8988T (cell line): ENCODE measurements at regions not wholly inside any gene's neighbourhood (a gene's known extent, or its start where the extent isn't known, plus 50 kb on each side); places are given as distances from the start of the nearest gene placed in this dataset.

Experiments used
- DNase-seq: peaks from one replicate; pipeline ENCODE4 v3.0.0; 2011

- DNase-seq = no peak
These were observed 181.2 kb downstream of the FOXA2 start for GRCh38 chr20:22403022-22403631.

GRCh38 chr20:22402550-22402949 lies 181.8 kb downstream of the FOXA2 start:
- no peak for DNase-seq

GRCh38 chr20:22400440-22400839 lies 183.9 kb downstream of the FOXA2 start:
- DNase-seq = no peak

- DNase-seq = no peak
These were observed 189.8 kb downstream of the FOXA2 start for GRCh38 chr20:22394583-22394982.

DNA sequence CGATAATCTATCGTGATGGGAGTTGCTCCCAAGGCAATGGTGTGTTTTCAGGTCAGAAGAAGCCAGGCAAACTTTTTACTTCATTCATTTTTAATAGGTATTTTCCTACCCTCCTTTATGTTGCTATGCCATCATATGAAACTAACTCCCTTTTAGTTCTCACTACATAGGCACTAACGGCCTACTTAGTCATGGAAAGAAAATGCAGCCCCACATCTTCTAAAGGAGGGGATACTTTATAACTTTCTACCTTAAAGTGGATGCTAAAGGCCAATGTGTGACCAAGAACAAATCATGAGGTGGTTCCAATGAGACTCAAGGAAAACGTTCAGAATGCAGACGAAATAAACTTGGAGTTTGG lies 193.8 kb downstream of the FOXA2 start:
- DNase-seq = no peak

- DNase-seq = no peak
These were observed 194.4 kb downstream of the FOXA2 start for GRCh38 chr20:22389836-22390542.

- no peak for DNase-seq
These were observed 196.9 kb downstream of the FOXA2 start for GRCh38 chr20:22387452-22387851.

- no peak for DNase-seq
These were observed 198.1 kb downstream of the FOXA2 start for GRCh38 chr20:22386306-22386623.

DNA sequence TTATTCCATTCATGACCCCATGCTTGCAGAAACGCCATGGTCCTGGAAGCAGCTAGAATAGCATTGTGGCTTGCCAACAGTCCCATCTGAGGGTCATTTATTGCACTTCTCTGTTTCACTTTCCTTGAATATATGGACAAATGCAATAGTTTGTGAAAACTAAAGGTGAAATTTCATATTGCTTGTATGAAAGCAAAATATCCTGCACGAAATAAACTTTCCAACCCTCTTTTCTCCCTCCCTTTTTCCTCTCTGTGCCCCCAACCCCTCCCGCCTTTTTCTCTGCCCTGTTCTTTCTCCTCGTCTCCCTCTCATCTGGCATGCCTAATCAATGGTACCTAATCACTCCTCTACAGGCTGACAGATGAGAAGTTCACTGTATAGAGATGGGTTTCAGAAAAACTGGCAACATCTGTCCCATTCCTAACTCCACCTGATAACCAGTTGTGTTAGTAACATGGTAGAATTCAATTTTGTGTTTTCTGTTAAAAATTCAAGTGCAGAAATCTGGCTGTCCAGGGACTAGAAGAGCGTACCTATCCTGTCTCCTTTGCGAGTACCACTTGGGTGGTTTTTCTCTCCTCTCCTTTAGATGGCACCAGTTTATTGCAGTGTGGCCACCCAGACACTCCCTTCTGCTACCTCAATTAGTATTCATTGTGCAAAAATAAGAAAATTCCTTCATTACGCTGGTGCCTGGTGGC lies 198.6 kb downstream of the FOXA2 start:
- DNase-seq = no peak

DNA sequence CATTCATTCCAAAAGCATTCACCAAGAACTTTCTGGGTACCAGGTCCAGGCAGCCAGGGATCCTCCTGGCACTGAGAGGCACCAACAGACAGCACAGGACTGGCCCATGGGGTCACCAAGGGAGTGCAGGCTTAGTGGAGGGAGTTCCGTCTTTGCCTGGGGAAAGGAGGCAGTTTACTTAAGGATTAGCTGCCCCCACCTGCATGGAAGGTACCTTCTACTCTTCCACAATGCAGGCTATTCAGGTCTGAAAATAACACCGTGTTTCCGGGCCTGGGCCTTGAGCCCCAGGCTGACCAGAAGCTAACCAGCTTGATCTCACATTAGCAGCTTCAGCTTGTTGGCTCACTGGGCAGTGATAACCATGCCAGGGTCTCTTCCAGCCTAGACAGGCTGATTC lies 199.4 kb downstream of the FOXA2 start:
- DNase-seq = no peak

GRCh38 chr20:22383156-22383555 lies 201.2 kb downstream of the FOXA2 start:
- DNase-seq = no peak

- DNase-seq = no peak
These were observed 201.6 kb downstream of the FOXA2 start for GRCh38 chr20:22382742-22383141.

- DNase-seq = no peak
These were observed 202.5 kb downstream of the FOXA2 start for GRCh38 chr20:22381812-22382416.

GRCh38 chr20:22379472-22379871 lies 204.9 kb downstream of the FOXA2 start:
- DNase-seq = no peak

DNA sequence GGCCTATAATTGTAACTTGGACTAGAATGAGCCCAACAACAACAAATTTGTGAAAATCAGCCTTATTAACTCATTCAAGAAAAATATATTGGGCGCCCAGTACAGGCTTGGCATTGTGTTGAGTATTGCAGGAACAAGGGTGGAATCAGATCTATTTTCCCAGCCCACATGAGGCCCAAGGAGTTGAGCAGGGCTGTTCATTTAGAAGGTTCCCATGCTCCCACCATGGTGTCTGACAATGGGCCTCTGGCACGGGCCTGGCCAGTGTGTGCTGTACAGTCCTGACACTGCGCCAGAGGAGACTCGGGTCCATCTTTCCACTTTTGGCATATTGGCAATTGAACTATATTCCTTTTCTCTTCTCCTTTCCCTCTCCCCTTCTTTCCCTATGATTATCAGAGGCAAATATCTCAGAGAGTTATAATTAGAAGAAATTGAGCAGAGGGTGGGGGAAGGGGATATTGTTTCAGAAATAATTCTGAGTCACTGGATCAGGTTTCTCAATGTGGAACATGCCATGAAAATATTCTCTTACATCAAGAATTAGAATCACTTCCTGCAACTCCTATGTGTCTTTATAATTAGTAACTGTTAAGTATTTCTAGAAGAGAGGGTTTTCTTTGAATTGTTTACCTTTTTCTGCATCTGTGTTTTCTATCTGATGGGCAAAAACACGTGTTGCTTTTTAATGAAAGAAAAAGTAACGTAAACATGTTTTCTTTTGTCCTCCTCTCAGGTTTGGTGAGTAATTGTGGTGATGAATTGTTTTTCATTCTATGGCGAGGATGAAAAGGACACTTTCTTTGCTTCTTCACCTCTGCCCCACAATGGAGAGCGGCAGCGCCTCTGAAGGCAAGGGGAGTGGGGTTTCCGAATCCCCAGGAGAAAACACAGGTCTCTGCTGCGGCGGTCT lies 209.4 kb downstream of the FOXA2 start:
- no peak for DNase-seq

GRCh38 chr20:22374066-22374465 lies 210.3 kb downstream of the FOXA2 start:
- no peak for DNase-seq

GRCh38 chr20:22373164-22373895 lies 211.0 kb downstream of the FOXA2 start:
- no peak for DNase-seq

DNA sequence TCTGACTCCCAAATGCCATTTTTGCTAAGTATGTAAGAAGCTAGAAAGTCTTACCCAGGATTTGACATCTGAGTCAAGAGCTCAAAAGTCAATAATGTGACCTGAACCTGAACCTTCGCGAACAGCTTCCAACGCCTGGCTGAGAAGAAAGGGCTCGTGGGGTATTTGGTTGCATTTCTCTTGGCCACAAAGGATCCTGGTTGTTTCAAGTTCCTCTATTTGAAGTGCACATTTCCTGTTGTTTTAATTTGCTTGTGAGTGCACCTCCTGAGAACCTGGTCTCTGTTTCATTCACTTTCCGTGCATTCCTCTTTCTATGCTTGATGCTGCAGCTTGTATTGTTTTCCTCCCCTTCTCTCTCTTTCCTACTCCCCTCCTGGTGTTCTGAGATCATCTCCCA lies 212.5 kb downstream of the FOXA2 start:
- DNase-seq = no peak

GRCh38 chr20:22370137-22370536 lies 214.2 kb downstream of the FOXA2 start:
- DNase-seq = no peak

DNA sequence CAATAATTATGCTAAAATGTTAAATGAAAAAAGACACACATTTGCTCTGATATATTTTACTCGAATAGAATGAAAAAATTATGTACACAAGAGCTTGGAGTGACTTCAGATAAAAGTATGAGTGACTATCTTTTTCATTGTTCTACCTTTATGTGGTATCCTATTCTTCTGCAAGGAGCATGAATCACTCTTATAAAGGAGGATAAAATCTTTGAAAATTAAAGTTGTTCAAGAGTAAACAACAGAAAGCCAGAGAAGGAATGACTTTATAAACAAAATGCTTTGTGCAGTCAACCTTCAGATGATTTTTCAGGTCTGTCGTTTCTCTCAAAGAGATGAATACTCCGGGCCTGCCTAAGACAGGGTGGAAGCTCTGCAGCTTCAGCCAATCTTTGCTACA lies 215.3 kb downstream of the FOXA2 start:
- DNase-seq = no peak

- DNase-seq = no peak
These were observed 216.1 kb downstream of the FOXA2 start for GRCh38 chr20:22368235-22368634.

DNA sequence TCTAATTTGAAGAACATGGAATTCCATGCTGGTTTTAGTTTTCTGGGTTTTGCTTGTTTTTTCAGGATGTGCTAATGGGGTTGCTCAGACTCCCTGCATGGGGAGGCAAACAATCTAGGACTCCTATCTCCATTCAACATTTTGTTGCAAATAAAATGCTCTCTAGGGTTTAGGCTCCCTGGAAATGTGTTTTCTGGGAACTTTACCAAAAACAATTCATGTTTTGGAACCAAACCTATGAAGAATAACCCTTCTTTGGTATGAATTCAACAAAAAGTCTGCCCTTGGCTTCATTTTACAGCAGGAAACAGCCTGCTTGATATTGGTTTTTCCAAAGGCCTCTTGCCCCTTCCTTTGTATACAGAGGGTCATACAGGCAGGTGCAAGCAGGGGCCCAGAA lies 217.7 kb downstream of the FOXA2 start:
- DNase-seq = no peak
